HCT116 (cell line): ENCODE measurements at regions not wholly inside any gene's neighbourhood (a gene's known extent, or its start where the extent isn't known, plus 50 kb on each side); places are given as distances from the start of the nearest gene placed in this dataset.

Experiments
- ATAC-seq: fragments of 200-7000 bp; cut with Tn5 transposase; 2 replicates; pipeline ENCODE4 v1.9.1; 2020; ENCODE audit warnings: mild to moderate bottlenecking, moderate library complexity
- BruUV-seq: library from RNA; stranded (reverse); fragments of 400-500 nt; replicated peaks from 2 replicates; lab custom pipeline; 2021; lab: Mats Ljungman, UMichigan
- CTCF ChIA-PET: fragments of 300-600 bp; sonication (Branson Sonifier 250); formaldehyde crosslinking; loops from one replicate; lab custom pipeline; 2021; ENCODE audit warnings: antibody characterized with exemption; lab: Charles Lee
- POLR2A ChIA-PET: fragments of 300-600, 350-600 bp; sonication (Branson Sonifier 250); formaldehyde crosslinking; loops from one replicate; lab custom pipeline; 2021; ENCODE audit warnings: antibody characterized with exemption; lab: Charles Lee
- RAD21 ChIA-PET, 2 experiments: fragments of 300-600 bp; sonication (Branson Sonifier 250); formaldehyde crosslinking; loops; one replicate each; lab custom pipeline; 2023; ENCODE audit warnings: low total read pairs in 2 of 2; ENCODE audit not compliant: uncharacterized antibody in 2 of 2, unreplicated experiment in 2 of 2, low non-redundant PET in 1 of 2; lab: Charles Lee
- DNase-seq: peaks from one replicate; pipeline ENCODE4 v3.0.0-alpha.2; 2010; ENCODE audit warnings: low read depth, low spot score
- H2AFZ ChIP-seq: fragments of 200-600 bp; shearing (Covaris generic), sonication (generic); 2 replicates; pipeline ENCODE4 v1.6.1; 2017; ENCODE audit warnings: low read depth, mixed run types, mixed read lengths, antibody characterized with exemption, low read length; ENCODE audit not compliant: poor library complexity, severe bottlenecking
- H3K27ac ChIP-seq: 2 replicates; pipeline ENCODE4 v1.5.1; 2012; ENCODE audit warnings: low read depth, low read length
- H3K27me3 ChIP-seq: fragments of 200-600 bp; sonication (generic); 2 replicates; pipeline ENCODE4 v1.6.1; 2016; ENCODE audit warnings: mixed run types, low read length, mixed read lengths; ENCODE audit not compliant: insufficient read depth
- H3K36me3 ChIP-seq, 2 experiments: fragments of 200-500 bp in 1 of 2; fragments of 200-600 bp in 1 of 2; sonication (Bioruptor generic) in 1 of 2; sonication (generic) in 1 of 2; 2 replicates each; pipeline versions ENCODE4 v1.5.1 to v1.6.1; 2014 to 2016; ENCODE audit warnings: low read length in 2 of 2, inconsistent platforms in 1 of 2, mixed read lengths in 1 of 2, mixed run types in 1 of 2; ENCODE audit not compliant: insufficient read depth in 2 of 2, control insufficient read depth in 1 of 2
- H3K4me1 ChIP-seq, 2 experiments: fragments of 200-600 bp in 1 of 2; sonication (generic) in 1 of 2; 2 replicates each; pipeline versions ENCODE4 v1.5.1 to v1.6.1; 2012 to 2017; ENCODE audit warnings: low read length in 2 of 2, inconsistent platforms in 1 of 2, mild to moderate bottlenecking in 1 of 2, mixed read lengths in 1 of 2, mixed run types in 1 of 2, moderate library complexity in 1 of 2; ENCODE audit not compliant: insufficient read depth in 2 of 2, control insufficient read depth in 1 of 2
- H3K4me2 ChIP-seq: fragments of 200-600 bp; sonication (generic); 2 replicates; pipeline ENCODE4 v1.6.1; 2017; ENCODE audit warnings: mixed run types, low read length, mixed read lengths
- H3K4me3 ChIP-seq, 2 experiments: fragments of 200-600 bp in 1 of 2; sonication (generic) in 1 of 2; replicated peaks in 1 of 2; 2 replicates each; pipeline ENCODE4 v1.5.1; 2011 to 2016; ENCODE audit warnings: low read length in 2 of 2, control low read depth in 1 of 2, low read depth in 1 of 2, mild to moderate bottlenecking in 1 of 2, mixed read lengths in 1 of 2, mixed run types in 1 of 2
- H3K79me2 ChIP-seq: fragments of 200-600 bp; sonication (generic); 2 replicates; pipeline ENCODE4 v1.6.1; 2017; ENCODE audit warnings: mild to moderate bottlenecking, mixed run types, low read length, moderate library complexity, mixed read lengths; ENCODE audit not compliant: insufficient read depth
- H3K9ac ChIP-seq: fragments of 200-600 bp; sonication (generic); 2 replicates; pipeline ENCODE4 v1.6.1; 2016; ENCODE audit warnings: low read length, mixed read lengths
- H3K9me2 ChIP-seq: fragments of 200-600 bp; sonication (generic), shearing (Covaris generic); 2 replicates; pipeline ENCODE4 v1.6.1; 2017; ENCODE audit warnings: mixed run types, mild to moderate bottlenecking, moderate library complexity; ENCODE audit not compliant: insufficient read depth
- H3K9me3 ChIP-seq, 2 experiments: fragments of 200-500 bp in 1 of 2; fragments of 200-600 bp in 1 of 2; sonication (Bioruptor generic) in 1 of 2; sonication (generic) in 1 of 2; 2 replicates each; pipeline ENCODE4 v1.6.1; 2014 to 2017; ENCODE audit warnings: low read length in 2 of 2, mixed read lengths in 2 of 2, inconsistent platforms in 1 of 2, low read depth in 1 of 2, mild to moderate bottlenecking in 1 of 2, mixed run types in 1 of 2, moderate library complexity in 1 of 2; ENCODE audit not compliant: control insufficient read depth in 1 of 2, insufficient read depth in 1 of 2
- H4K20me1 ChIP-seq: fragments of 200-600 bp; sonication (generic), shearing (Covaris generic); 2 replicates; pipeline ENCODE4 v1.6.1; 2017; ENCODE audit warnings: mixed run types, mild to moderate bottlenecking, moderate library complexity; ENCODE audit not compliant: insufficient read depth
- CBX3 ChIP-seq: IDR thresholded peaks from 2 replicates; pipeline ENCODE4 v1.6.1; 2012; ENCODE audit warnings: low read depth
- EGR1 ChIP-seq: IDR thresholded peaks from 2 replicates; pipeline ENCODE4 v1.6.1; 2012; ENCODE audit warnings: low read depth
- ELF1 ChIP-seq: IDR thresholded peaks from 2 replicates; pipeline ENCODE4 v1.6.1; 2012; ENCODE audit warnings: low read depth, borderline replicate concordance
- EZH2 ChIP-seq: fragments of 200-600 bp; sonication (generic); IDR thresholded peaks from 2 replicates; pipeline ENCODE4 v1.6.1; 2017; ENCODE audit warnings: antibody characterized with exemption, mixed run types
- EZH2phosphoT487 ChIP-seq: fragments of 200-600 bp; IDR thresholded peaks from 2 replicates; pipeline ENCODE4 v1.6.1; 2018; ENCODE audit warnings: antibody characterized with exemption, borderline replicate concordance
- FOSL1 ChIP-seq: IDR thresholded peaks from 2 replicates; pipeline ENCODE4 v1.6.1; 2012; ENCODE audit warnings: low read depth
- JUND ChIP-seq: IDR thresholded peaks from 2 replicates; pipeline ENCODE4 v1.6.1; 2012
- POLR2A ChIP-seq: IDR thresholded peaks from 2 replicates; pipeline ENCODE4 v1.7.0; 2011; ENCODE audit warnings: borderline replicate concordance; ENCODE audit not compliant: insufficient read depth, insufficient read length; ENCODE audit errors: extremely low read depth
- RAD21 ChIP-seq: IDR thresholded peaks from 2 replicates; pipeline ENCODE4 v1.6.1; 2012; ENCODE audit warnings: low read depth, mild to moderate bottlenecking
- SIN3A ChIP-seq: IDR thresholded peaks from 2 replicates; pipeline ENCODE4 v1.6.1; 2012; ENCODE audit warnings: low read depth
- SP1 ChIP-seq: IDR thresholded peaks from 2 replicates; pipeline ENCODE4 v1.6.1; 2012; ENCODE audit warnings: low read depth
- SRF ChIP-seq: IDR thresholded peaks from 2 replicates; pipeline ENCODE4 v1.6.1; 2012; ENCODE audit warnings: low read depth
- TCF7L2 ChIP-seq: IDR thresholded peaks from 2 replicates; pipeline ENCODE4 v1.7.0; 2011; ENCODE audit warnings: borderline replicate concordance, inconsistent platforms; ENCODE audit not compliant: insufficient read depth, insufficient read length; ENCODE audit errors: extremely low read depth
- YY1 ChIP-seq: IDR thresholded peaks from 2 replicates; pipeline ENCODE4 v1.6.1; 2011; ENCODE audit warnings: low read length, low read depth, moderate library complexity, mild to moderate bottlenecking; ENCODE audit not compliant: insufficient replicate concordance; ENCODE audit errors: extremely low read depth
- ZFX ChIP-seq: fragments of 450-650 bp; IDR thresholded peaks from 2 replicates; pipeline ENCODE4 v1.6.1; 2017
- ZNF274 ChIP-seq: fragments of 200-500 bp; sonication (Bioruptor generic); IDR thresholded peaks from 2 replicates; pipeline ENCODE4 v1.6.1; 2014; ENCODE audit warnings: mild to moderate bottlenecking, low read depth, low read length, inconsistent platforms
- intact Hi-C: fragments of 100-400 bp; cut with micrococcal nuclease; formaldehyde crosslinking; loops from 2 replicates; pipeline ENCODE4 v1.10.0; 2022
- TF ChIP-seq, protein P1 (sequence below), 3 experiments: fragments of 200-600 bp in 1 of 3; sonication (generic) in 1 of 3; IDR thresholded peaks in 2 of 3; conservative IDR thresholded peaks in 1 of 3; 2 replicates each; pipeline ENCODE4 v1.5.1; 2012 to 2017; ENCODE audit warnings: low read depth in 2 of 3, low read length in 2 of 3, antibody characterized with exemption in 1 of 3, borderline replicate concordance in 1 of 3, control low read depth in 1 of 3, mild to moderate bottlenecking in 1 of 3, mixed read lengths in 1 of 3, mixed run types in 1 of 3, moderate library complexity in 1 of 3; ENCODE audit not compliant: insufficient read depth in 1 of 3
- TF ChIP-seq, protein P2 (sequence below): IDR thresholded peaks from 2 replicates; pipeline ENCODE4 v1.6.1; 2012
- TF ChIP-seq, protein P3 (sequence below): IDR thresholded peaks from 2 replicates; pipeline ENCODE4 v1.6.1; 2012
- TF ChIP-seq, protein P4 (sequence below): IDR thresholded peaks from 2 replicates; pipeline ENCODE4 v1.6.1; 2011; ENCODE audit warnings: mild to moderate bottlenecking, low read length, moderate library complexity; ENCODE audit not compliant: insufficient replicate concordance; ENCODE audit errors: extremely low read depth

DNA sequence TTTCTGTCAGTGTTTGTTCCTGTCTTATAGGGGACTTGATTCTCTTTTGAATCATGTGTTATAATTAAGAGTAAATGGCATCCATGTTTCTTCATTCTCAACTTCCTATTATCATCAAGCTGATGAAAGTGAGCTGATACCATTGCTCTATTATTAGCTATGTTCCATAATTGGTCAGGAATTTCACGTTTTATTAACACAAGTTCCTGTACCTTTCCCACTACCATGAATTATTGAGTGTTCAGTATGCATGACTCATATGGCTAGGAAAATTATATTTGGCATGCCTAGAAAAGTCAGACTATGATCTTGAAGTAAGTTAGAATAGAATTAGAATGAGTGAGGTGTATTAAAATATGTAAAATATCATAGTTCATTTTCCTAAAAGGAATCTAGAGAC, 278.9 kb upstream of the LRRC3B start:
- H3K27me3 ChIP-seq: no peaks in the 10 kb centered on the region
- ChIA-PET RAD21 (no interaction called here), POLR2A (no interaction called here)
- H3K27ac ChIP-seq: no peak overlapping the region
- H3K9me2 ChIP-seq: no peaks in the 10 kb centered on the region
- TF ChIP-seq FOSL1 (no peak), EZH2phosphoT487 (no peak), SIN3A (no peak), YY1 (no peak), POLR2A (no peak), ZNF274 (no peak), ELF1 (no peak), ZFX (no peak), JUND (no peak), RAD21 (no peak), SRF (no peak), EZH2 (no peak), EGR1 (no peak), TCF7L2 (no peak), CBX3 (no peak), SP1 (no peak)
- TF ChIP-seq, protein P1, sequence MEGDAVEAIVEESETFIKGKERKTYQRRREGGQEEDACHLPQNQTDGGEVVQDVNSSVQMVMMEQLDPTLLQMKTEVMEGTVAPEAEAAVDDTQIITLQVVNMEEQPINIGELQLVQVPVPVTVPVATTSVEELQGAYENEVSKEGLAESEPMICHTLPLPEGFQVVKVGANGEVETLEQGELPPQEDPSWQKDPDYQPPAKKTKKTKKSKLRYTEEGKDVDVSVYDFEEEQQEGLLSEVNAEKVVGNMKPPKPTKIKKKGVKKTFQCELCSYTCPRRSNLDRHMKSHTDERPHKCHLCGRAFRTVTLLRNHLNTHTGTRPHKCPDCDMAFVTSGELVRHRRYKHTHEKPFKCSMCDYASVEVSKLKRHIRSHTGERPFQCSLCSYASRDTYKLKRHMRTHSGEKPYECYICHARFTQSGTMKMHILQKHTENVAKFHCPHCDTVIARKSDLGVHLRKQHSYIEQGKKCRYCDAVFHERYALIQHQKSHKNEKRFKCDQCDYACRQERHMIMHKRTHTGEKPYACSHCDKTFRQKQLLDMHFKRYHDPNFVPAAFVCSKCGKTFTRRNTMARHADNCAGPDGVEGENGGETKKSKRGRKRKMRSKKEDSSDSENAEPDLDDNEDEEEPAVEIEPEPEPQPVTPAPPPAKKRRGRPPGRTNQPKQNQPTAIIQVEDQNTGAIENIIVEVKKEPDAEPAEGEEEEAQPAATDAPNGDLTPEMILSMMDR (IDR thresholded peaks at IDR 0.05 in 2 of 3, conservative IDR thresholded peaks at IDR 0.05 in 1 of 3; ENCODE audit: borderline replicate concordance in 1 of 3, insufficient read depth in 1 of 3, low read depth in 2 of 3, low read length in 2 of 3): no peak
- TF ChIP-seq, protein P2, sequence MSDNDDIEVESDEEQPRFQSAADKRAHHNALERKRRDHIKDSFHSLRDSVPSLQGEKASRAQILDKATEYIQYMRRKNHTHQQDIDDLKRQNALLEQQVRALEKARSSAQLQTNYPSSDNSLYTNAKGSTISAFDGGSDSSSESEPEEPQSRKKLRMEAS: no peak
- TF ChIP-seq, protein P3, sequence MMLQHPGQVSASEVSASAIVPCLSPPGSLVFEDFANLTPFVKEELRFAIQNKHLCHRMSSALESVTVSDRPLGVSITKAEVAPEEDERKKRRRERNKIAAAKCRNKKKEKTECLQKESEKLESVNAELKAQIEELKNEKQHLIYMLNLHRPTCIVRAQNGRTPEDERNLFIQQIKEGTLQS: no peak
- TF ChIP-seq, protein P4, sequence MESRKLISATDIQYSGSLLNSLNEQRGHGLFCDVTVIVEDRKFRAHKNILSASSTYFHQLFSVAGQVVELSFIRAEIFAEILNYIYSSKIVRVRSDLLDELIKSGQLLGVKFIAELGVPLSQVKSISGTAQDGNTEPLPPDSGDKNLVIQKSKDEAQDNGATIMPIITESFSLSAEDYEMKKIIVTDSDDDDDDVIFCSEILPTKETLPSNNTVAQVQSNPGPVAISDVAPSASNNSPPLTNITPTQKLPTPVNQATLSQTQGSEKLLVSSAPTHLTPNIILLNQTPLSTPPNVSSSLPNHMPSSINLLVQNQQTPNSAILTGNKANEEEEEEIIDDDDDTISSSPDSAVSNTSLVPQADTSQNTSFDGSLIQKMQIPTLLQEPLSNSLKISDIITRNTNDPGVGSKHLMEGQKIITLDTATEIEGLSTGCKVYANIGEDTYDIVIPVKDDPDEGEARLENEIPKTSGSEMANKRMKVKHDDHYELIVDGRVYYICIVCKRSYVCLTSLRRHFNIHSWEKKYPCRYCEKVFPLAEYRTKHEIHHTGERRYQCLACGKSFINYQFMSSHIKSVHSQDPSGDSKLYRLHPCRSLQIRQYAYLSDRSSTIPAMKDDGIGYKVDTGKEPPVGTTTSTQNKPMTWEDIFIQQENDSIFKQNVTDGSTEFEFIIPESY: no peak
- TF ChIP-seq, all 23 proteins: peak for 0
- no peaks in the 10 kb centered on the region for H4K20me1 ChIP-seq
- H3K4me3 ChIP-seq: no peak overlapping the region
- no peaks in the 10 kb centered on the region for H3K79me2 ChIP-seq
- H3K9ac ChIP-seq: no peak overlapping the region
- intact Hi-C loops: no loop called here
- H3K36me3 ChIP-seq: no peaks in the 10 kb centered on the region
- H2AFZ ChIP-seq: no peak overlapping the region
- CTCF ChIA-PET: no interaction called here
- no TSS peak for BruUV-seq
- ATAC-seq (no peak), DNase-seq (no peak)
- H3K4me1 ChIP-seq: no peaks in the 10 kb centered on the region
- peaks cover 0 to 4% of the 10 kb centered on the region in 2 experiments; a peak in 2 of 4 replicates for H3K9me3 ChIP-seq
- no peak overlapping the region for H3K4me2 ChIP-seq
